HEK293 (cell line): ENCODE measurements at regions not wholly inside any gene's neighbourhood (a gene's known extent, or its start where the extent isn't known, plus 50 kb on each side); places are given as distances from the start of the nearest gene placed in this dataset.
A peak's percentile ranks its signal among the peaks of the same experiment; 100 is the strongest.

Experiments used
- GLI2 ChIP-seq: fragments of 450-650 bp; formaldehyde crosslinking; IDR thresholded peaks from 2 replicates; pipeline ENCODE4; 2017; ENCODE audit warnings: missing biosample characterization, missing genetic modification characterization, low read depth, borderline replicate concordance
- SP7 ChIP-seq: fragments of 450-650 bp; formaldehyde crosslinking; IDR thresholded peaks from 2 replicates; pipeline ENCODE4 v1.5.1; 2016; ENCODE audit warnings: missing biosample characterization, missing genetic modification characterization
- ZBTB1 ChIP-seq: fragments of 450-650 bp; formaldehyde crosslinking; IDR thresholded peaks from 2 replicates; pipeline ENCODE4 v1.5.1; 2016; ENCODE audit warnings: missing biosample characterization, missing genetic modification characterization
- ZBTB7A ChIP-seq: fragments of 450-650 bp; formaldehyde crosslinking; IDR thresholded peaks from 2 replicates; pipeline ENCODE4 v1.5.1; 2016; ENCODE audit warnings: low read depth, missing biosample characterization, missing genetic modification characterization
- ZEB2 ChIP-seq: fragments of 450-650 bp; formaldehyde crosslinking; IDR thresholded peaks from 2 replicates; pipeline ENCODE4 v1.5.1; 2016; ENCODE audit warnings: missing biosample characterization, missing genetic modification characterization
- ZFP37 ChIP-seq: fragments of 450-650 bp; formaldehyde crosslinking; IDR thresholded peaks from 2 replicates; pipeline ENCODE4 v1.5.1; 2016; ENCODE audit warnings: missing biosample characterization, missing genetic modification characterization
- ZNF112 ChIP-seq: fragments of 450-650 bp; formaldehyde crosslinking; IDR thresholded peaks from 2 replicates; pipeline ENCODE4 v1.5.0; 2017; ENCODE audit warnings: missing biosample characterization, missing genetic modification characterization
- ZNF174 ChIP-seq: fragments of 450-650 bp; formaldehyde crosslinking; IDR thresholded peaks from 2 replicates; pipeline ENCODE4 v1.5.0; 2017; ENCODE audit warnings: missing biosample characterization, mild to moderate bottlenecking, missing genetic modification characterization
- ZNF223 ChIP-seq: fragments of 450-650 bp; formaldehyde crosslinking; IDR thresholded peaks from 2 replicates; pipeline ENCODE4 v1.5.1; 2016; ENCODE audit warnings: missing biosample characterization, missing genetic modification characterization
- ZNF24 ChIP-seq: fragments of 450-650 bp; formaldehyde crosslinking; IDR thresholded peaks from 2 replicates; pipeline ENCODE4 v1.5.1; 2016; ENCODE audit warnings: missing biosample characterization, missing genetic modification characterization
- ZNF248 ChIP-seq: fragments of 450-650 bp; formaldehyde crosslinking; IDR thresholded peaks from 2 replicates; pipeline ENCODE4 v1.5.1; 2017; ENCODE audit warnings: missing biosample characterization, missing genetic modification characterization
- ZNF324 ChIP-seq: fragments of 450-650 bp; formaldehyde crosslinking; IDR thresholded peaks from 2 replicates; pipeline ENCODE4 v1.5.1; 2016; ENCODE audit warnings: missing biosample characterization, missing genetic modification characterization
- ZNF335 ChIP-seq: fragments of 450-650 bp; formaldehyde crosslinking; conservative IDR thresholded peaks from 2 replicates; pipeline ENCODE4 v1.5.1; 2016; ENCODE audit warnings: missing biosample characterization, missing genetic modification characterization
- ZNF341 ChIP-seq: fragments of 450-650 bp; formaldehyde crosslinking; IDR thresholded peaks from 2 replicates; pipeline ENCODE4; 2016; ENCODE audit warnings: low read depth, missing biosample characterization, missing genetic modification characterization
- ZNF354C ChIP-seq: fragments of 450-650 bp; formaldehyde crosslinking; IDR thresholded peaks from 2 replicates; pipeline ENCODE4 v1.5.1; 2016; ENCODE audit warnings: missing biosample characterization, missing genetic modification characterization, low read depth, borderline replicate concordance
- ZNF37A ChIP-seq: fragments of 450-650 bp; IDR thresholded peaks from 2 replicates; pipeline ENCODE4 v1.5.1; 2018; ENCODE audit warnings: missing biosample characterization, missing genetic modification characterization
- ZNF394 ChIP-seq: fragments of 450-650 bp; formaldehyde crosslinking; IDR thresholded peaks from 2 replicates; pipeline ENCODE4 v1.5.1; 2016; ENCODE audit warnings: missing biosample characterization, missing genetic modification characterization, mild to moderate bottlenecking, moderate library complexity, borderline replicate concordance
- ZNF404 ChIP-seq: fragments of 450-650 bp; formaldehyde crosslinking; IDR thresholded peaks from 2 replicates; pipeline ENCODE4 v1.5.1; 2017; ENCODE audit warnings: missing biosample characterization, missing genetic modification characterization
- ZNF426 ChIP-seq: fragments of 450-650 bp; formaldehyde crosslinking; IDR thresholded peaks from 2 replicates; pipeline ENCODE4 v1.5.1; 2017; ENCODE audit warnings: missing biosample characterization, missing genetic modification characterization, mild to moderate bottlenecking, inconsistent platforms, moderate library complexity
- ZNF433 ChIP-seq: fragments of 450-650 bp; formaldehyde crosslinking; IDR thresholded peaks from 2 replicates; pipeline ENCODE4 v1.5.1; 2016; ENCODE audit warnings: missing biosample characterization, missing genetic modification characterization, low read depth
- ZNF510 ChIP-seq: fragments of 450-650 bp; formaldehyde crosslinking; IDR thresholded peaks from 2 replicates; pipeline ENCODE4 v1.5.1; 2018; ENCODE audit warnings: mild to moderate bottlenecking, missing genetic modification characterization, missing biosample characterization; ENCODE audit not compliant: insufficient replicate concordance
- ZNF514 ChIP-seq: fragments of 450-650 bp; formaldehyde crosslinking; IDR thresholded peaks from 2 replicates; pipeline ENCODE4 v1.5.1; 2016; ENCODE audit warnings: missing biosample characterization, missing genetic modification characterization
- ZNF610 ChIP-seq: fragments of 450-650 bp; formaldehyde crosslinking; IDR thresholded peaks from 2 replicates; pipeline ENCODE4 v1.5.1; 2016; ENCODE audit warnings: missing biosample characterization, missing genetic modification characterization, borderline replicate concordance
- ZNF624 ChIP-seq: fragments of 450-650 bp; formaldehyde crosslinking; IDR thresholded peaks from 2 replicates; pipeline ENCODE4 v1.5.1; 2017; ENCODE audit warnings: missing biosample characterization, missing genetic modification characterization
- ZNF654 ChIP-seq: fragments of 450-650 bp; formaldehyde crosslinking; IDR thresholded peaks from 2 replicates; pipeline ENCODE4 v1.5.1; 2016; ENCODE audit warnings: low read depth, missing biosample characterization, missing genetic modification characterization
- ZNF658 ChIP-seq: fragments of 450-650 bp; formaldehyde crosslinking; IDR thresholded peaks from 2 replicates; pipeline ENCODE4; 2016; ENCODE audit warnings: missing biosample characterization, missing genetic modification characterization
- ZNF707 ChIP-seq: fragments of 450-650 bp; formaldehyde crosslinking; IDR thresholded peaks from 2 replicates; pipeline ENCODE4 v1.5.1; 2016; ENCODE audit warnings: missing biosample characterization, missing genetic modification characterization
- ZNF791 ChIP-seq: fragments of 450-650 bp; formaldehyde crosslinking; IDR thresholded peaks from 2 replicates; pipeline ENCODE4 v1.5.1; 2016; ENCODE audit warnings: missing biosample characterization, missing genetic modification characterization
- ZXDB ChIP-seq: fragments of 450-650 bp; formaldehyde crosslinking; IDR thresholded peaks from 2 replicates; pipeline ENCODE4 v1.5.1; 2016; ENCODE audit warnings: missing biosample characterization, missing genetic modification characterization
- TF ChIP-seq, protein P1 (sequence below): IDR thresholded peaks from 2 replicates; pipeline ENCODE4 v1.6.1; 2011; ENCODE audit warnings: mild to moderate bottlenecking, low read depth, low read length, borderline replicate concordance
- TF ChIP-seq, protein P2 (sequence below): fragments of 450-650 bp; formaldehyde crosslinking; IDR thresholded peaks from 2 replicates; pipeline ENCODE4 v1.5.1; 2017; ENCODE audit warnings: missing biosample characterization, missing genetic modification characterization
- TF ChIP-seq, protein P3 (sequence below): fragments of 450-650 bp; formaldehyde crosslinking; IDR thresholded peaks from 2 replicates; pipeline ENCODE4 v1.5.1; 2016; ENCODE audit warnings: missing biosample characterization, missing genetic modification characterization
- TF ChIP-seq, protein P4 (sequence below): sonication (generic); formaldehyde crosslinking; IDR thresholded peaks from 2 replicates; pipeline ENCODE4 v1.8.1; 2022; ENCODE audit warnings: mild to moderate bottlenecking, moderate library complexity, missing genetic modification reagents
- TF ChIP-seq, protein P5 (sequence below): fragments of 450-650 bp; formaldehyde crosslinking; conservative IDR thresholded peaks from 2 replicates; pipeline ENCODE4 v1.5.1; 2016; ENCODE audit warnings: low read depth, missing biosample characterization, missing genetic modification characterization

DNA sequence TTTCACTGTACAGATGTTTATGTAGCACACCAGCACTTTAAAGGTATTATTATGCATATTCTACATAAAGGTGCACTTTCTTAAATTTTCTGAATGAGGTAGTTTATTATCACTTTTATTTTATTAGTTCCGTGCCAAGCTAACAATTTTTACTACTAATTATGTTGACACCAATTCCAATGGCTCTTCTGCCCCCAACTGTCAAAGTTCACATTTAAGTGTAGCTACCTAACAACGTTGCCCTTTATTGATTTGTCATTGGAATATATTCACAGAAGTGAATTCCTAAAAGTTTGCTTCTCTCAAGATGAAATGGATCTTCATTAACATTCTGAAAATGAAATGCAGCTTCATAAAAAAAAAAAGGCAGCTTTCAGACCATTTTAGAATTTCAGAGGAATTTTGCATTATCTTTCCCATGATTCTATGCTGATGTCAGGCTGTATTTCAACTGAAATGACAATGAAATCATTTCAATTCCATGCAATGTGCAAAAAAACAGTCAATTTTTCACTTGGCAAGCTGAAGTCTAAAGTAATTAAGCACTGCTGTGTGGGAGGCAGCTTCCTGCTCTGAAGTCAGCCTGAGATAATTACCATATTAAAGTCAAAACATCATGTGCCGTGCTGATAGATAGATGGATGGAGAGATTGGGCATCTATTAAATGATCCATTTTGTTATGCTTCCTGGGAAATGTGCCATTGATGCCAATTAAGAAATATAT is 229.2 kb downstream of the TTLL7 start (continued):
- no peak for TF ChIP-seq ZNF394 (tag by site-specific recombination)
- TF ChIP-seq ZNF707: no peak
- TF ChIP-seq ZNF610 (tag by site-specific recombination): no peak
- TF ChIP-seq ZNF404 (tag by site-specific recombination): no peak
- no peak for TF ChIP-seq GLI2
- TF ChIP-seq, protein P1, sequence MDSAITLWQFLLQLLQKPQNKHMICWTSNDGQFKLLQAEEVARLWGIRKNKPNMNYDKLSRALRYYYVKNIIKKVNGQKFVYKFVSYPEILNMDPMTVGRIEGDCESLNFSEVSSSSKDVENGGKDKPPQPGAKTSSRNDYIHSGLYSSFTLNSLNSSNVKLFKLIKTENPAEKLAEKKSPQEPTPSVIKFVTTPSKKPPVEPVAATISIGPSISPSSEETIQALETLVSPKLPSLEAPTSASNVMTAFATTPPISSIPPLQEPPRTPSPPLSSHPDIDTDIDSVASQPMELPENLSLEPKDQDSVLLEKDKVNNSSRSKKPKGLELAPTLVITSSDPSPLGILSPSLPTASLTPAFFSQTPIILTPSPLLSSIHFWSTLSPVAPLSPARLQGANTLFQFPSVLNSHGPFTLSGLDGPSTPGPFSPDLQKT: no peak
- TF ChIP-seq SP7 (tag by site-specific recombination): peak; percentile 98
- TF ChIP-seq ZNF324 (tag by site-specific recombination): no peak
- TF ChIP-seq ZNF37A (tag by site-specific recombination): no peak
- TF ChIP-seq, protein P2, sequence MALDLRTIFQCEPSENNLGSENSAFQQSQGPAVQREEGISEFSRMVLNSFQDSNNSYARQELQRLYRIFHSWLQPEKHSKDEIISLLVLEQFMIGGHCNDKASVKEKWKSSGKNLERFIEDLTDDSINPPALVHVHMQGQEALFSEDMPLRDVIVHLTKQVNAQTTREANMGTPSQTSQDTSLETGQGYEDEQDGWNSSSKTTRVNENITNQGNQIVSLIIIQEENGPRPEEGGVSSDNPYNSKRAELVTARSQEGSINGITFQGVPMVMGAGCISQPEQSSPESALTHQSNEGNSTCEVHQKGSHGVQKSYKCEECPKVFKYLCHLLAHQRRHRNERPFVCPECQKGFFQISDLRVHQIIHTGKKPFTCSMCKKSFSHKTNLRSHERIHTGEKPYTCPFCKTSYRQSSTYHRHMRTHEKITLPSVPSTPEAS: 0 out of 2 replicates have a peak, but pooled peaks have one; percentile 19
- TF ChIP-seq ZNF223 (tag by site-specific recombination): no peak
- TF ChIP-seq ZNF791 (tag by site-specific recombination): no peak
- no peak for TF ChIP-seq ZNF112 (tag by site-specific recombination)
- no peak for TF ChIP-seq ZNF335
- no peak for TF ChIP-seq ZBTB1 (tag by site-specific recombination)
- TF ChIP-seq ZNF426 (tag by site-specific recombination): no peak
- no peak for TF ChIP-seq ZNF658 (tag by site-specific recombination)
- TF ChIP-seq ZBTB7A (tag by site-specific recombination): no peak
- no peak for TF ChIP-seq ZNF24
- TF ChIP-seq ZNF624 (tag by site-specific recombination): no peak
- peak; percentile 45; the same call in 1 of the 2 replicates for TF ChIP-seq ZXDB (tag by site-specific recombination)
- TF ChIP-seq ZNF248 (tag by site-specific recombination): no peak
- no peak for TF ChIP-seq ZFP37 (tag by site-specific recombination)
- TF ChIP-seq, protein P3, sequence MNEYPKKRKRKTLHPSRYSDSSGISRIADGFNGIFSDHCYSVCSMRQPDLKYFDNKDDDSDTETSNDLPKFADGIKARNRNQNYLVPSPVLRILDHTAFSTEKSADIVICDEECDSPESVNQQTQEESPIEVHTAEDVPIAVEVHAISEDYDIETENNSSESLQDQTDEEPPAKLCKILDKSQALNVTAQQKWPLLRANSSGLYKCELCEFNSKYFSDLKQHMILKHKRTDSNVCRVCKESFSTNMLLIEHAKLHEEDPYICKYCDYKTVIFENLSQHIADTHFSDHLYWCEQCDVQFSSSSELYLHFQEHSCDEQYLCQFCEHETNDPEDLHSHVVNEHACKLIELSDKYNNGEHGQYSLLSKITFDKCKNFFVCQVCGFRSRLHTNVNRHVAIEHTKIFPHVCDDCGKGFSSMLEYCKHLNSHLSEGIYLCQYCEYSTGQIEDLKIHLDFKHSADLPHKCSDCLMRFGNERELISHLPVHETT (tag by site-specific recombination): peak; percentile 61; the same call in 1 of the 2 replicates
- 0 out of 2 replicates have a peak, but pooled peaks have one; percentile 17 for TF ChIP-seq ZNF654
- TF ChIP-seq ZNF354C (tag by site-specific recombination): no peak
- TF ChIP-seq ZNF510 (tag by site-specific recombination): no peak
- TF ChIP-seq ZNF174: no peak
- TF ChIP-seq ZNF514: no peak
- TF ChIP-seq, protein P4, sequence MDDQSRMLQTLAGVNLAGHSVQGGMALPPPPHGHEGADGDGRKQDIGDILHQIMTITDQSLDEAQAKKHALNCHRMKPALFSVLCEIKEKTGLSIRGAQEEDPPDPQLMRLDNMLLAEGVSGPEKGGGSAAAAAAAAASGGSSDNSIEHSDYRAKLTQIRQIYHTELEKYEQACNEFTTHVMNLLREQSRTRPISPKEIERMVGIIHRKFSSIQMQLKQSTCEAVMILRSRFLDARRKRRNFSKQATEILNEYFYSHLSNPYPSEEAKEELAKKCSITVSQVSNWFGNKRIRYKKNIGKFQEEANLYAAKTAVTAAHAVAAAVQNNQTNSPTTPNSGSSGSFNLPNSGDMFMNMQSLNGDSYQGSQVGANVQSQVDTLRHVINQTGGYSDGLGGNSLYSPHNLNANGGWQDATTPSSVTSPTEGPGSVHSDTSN (CRISPR knock-in tag): no peak
- TF ChIP-seq ZNF341 (tag by site-specific recombination): no peak
- TF ChIP-seq ZNF433 (tag by site-specific recombination): no peak
- TF ChIP-seq, protein P5, sequence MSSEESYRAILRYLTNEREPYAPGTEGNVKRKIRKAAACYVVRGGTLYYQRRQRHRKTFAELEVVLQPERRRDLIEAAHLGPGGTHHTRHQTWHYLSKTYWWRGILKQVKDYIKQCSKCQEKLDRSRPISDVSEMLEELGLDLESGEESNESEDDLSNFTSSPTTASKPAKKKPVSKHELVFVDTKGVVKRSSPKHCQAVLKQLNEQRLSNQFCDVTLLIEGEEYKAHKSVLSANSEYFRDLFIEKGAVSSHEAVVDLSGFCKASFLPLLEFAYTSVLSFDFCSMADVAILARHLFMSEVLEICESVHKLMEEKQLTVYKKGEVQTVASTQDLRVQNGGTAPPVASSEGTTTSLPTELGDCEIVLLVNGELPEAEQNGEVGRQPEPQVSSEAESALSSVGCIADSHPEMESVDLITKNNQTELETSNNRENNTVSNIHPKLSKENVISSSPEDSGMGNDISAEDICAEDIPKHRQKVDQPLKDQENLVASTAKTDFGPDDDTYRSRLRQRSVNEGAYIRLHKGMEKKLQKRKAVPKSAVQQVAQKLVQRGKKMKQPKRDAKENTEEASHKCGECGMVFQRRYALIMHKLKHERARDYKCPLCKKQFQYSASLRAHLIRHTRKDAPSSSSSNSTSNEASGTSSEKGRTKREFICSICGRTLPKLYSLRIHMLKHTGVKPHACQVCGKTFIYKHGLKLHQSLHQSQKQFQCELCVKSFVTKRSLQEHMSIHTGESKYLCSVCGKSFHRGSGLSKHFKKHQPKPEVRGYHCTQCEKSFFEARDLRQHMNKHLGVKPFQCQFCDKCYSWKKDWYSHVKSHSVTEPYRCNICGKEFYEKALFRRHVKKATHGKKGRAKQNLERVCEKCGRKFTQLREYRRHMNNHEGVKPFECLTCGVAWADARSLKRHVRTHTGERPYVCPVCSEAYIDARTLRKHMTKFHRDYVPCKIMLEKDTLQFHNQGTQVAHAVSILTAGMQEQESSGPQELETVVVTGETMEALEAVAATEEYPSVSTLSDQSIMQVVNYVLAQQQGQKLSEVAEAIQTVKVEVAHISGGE (tag by site-specific recombination): no peak
- 0 out of 2 replicates have a peak, but pooled peaks have one; percentile 61 for TF ChIP-seq ZEB2 (tag by site-specific recombination)
